ENCODE measurements at regions not wholly inside any gene's neighbourhood (a gene's known extent, or its start where the extent isn't known, plus 50 kb on each side); places are given as distances from the start of the nearest gene placed in this dataset.

DNA sequence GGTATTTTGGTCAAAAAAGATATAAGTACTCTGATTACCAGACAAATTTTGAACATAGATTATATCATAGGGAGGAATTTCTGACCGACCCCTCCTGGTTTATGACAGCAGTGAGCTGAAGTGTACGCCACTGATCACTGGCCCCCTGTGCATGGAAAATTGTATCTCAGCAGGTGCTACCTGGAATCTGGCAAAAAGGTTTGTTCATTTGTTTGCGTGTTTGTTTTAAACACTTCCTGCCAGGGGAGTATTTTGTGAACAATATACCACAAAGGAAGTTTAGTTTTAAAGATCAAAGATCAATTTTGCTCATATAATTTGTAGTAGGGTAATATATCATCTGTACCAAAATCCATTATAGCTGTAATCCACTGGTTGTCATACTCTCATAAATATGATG lies 219.7 kb upstream of the TENM3 start:
- no peak overlapping the region for H3K4me3 ChIP-seq (ENCODE audit: low read depth, low read length)
- TF ChIP-seq, protein P1, sequence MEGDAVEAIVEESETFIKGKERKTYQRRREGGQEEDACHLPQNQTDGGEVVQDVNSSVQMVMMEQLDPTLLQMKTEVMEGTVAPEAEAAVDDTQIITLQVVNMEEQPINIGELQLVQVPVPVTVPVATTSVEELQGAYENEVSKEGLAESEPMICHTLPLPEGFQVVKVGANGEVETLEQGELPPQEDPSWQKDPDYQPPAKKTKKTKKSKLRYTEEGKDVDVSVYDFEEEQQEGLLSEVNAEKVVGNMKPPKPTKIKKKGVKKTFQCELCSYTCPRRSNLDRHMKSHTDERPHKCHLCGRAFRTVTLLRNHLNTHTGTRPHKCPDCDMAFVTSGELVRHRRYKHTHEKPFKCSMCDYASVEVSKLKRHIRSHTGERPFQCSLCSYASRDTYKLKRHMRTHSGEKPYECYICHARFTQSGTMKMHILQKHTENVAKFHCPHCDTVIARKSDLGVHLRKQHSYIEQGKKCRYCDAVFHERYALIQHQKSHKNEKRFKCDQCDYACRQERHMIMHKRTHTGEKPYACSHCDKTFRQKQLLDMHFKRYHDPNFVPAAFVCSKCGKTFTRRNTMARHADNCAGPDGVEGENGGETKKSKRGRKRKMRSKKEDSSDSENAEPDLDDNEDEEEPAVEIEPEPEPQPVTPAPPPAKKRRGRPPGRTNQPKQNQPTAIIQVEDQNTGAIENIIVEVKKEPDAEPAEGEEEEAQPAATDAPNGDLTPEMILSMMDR (IDR thresholded peaks at IDR 0.05; ENCODE audit: low read depth, low read length): no peak
- in situ Hi-C loops (cut with HindIII; ENCODE audit: low sequenced_read_pairs): no loop called here
- DNase-seq (ENCODE audit: low read depth, low spot score): no peak

DNA sequence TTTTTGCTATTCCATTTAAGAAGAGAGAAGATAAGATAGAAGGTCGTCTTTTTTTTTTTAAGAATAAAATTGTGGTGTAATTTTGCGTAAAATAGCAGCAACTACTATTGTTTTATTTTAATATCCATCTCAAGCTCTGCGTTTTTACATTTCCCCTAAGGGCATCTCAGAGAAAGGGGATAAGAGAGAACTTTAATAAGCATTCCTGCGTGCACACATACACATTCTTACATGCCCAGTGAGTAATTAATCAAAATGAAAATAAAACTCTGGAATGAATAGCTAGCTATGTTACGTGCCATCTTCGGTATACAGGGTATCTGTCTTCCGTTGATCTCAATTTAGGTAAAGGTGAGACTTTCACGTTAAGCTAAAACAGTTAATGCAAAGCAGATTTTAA lies 200.3 kb upstream of the TENM3 start:
- no peak for DNase-seq (ENCODE audit: low read depth, low spot score)
- H3K4me3 ChIP-seq (ENCODE audit: low read depth, low read length): no peak overlapping the region
- TF ChIP-seq, protein P1 (IDR thresholded peaks at IDR 0.05; ENCODE audit: low read depth, low read length): no peak
- in situ Hi-C loops (cut with HindIII; ENCODE audit: low sequenced_read_pairs): no loop called here

GRCh38 chr4:182048871-182049270 lies 194.3 kb upstream of the TENM3 start:
- H3K4me3 ChIP-seq (ENCODE audit: low read depth, low read length): no peak overlapping the region
- in situ Hi-C loops (cut with HindIII; ENCODE audit: low sequenced_read_pairs): no loop called here
- DNase-seq (ENCODE audit: low read depth, low spot score): no peak
- TF ChIP-seq, protein P1 (IDR thresholded peaks at IDR 0.05; ENCODE audit: low read depth, low read length): no peak

DNA sequence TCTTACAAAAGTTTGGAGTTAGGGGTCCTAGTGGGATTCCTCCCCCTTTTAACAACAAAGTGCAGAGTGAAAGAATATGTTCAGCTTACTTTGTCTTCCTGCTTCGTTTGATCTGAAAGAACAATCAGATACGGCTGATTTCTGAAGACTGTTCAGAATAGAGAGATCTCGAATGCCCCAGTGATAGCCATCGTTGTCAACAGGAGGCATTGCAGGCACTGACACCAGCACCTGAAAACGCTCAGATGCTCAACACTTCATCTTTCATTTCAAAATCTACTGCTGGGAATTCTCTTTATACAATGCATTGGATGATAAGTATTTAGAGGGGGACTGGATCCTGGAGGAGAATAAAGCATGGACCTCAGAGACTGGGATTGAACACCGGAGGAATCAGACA lies 186.3 kb upstream of the TENM3 start:
- no peak overlapping the region for H3K4me3 ChIP-seq (ENCODE audit: low read depth, low read length)
- TF ChIP-seq, protein P1 (IDR thresholded peaks at IDR 0.05; ENCODE audit: low read depth, low read length): no peak
- in situ Hi-C loops (cut with HindIII; ENCODE audit: low sequenced_read_pairs): no loop called here
- DNase-seq (ENCODE audit: low read depth, low spot score): no peak

DNA sequence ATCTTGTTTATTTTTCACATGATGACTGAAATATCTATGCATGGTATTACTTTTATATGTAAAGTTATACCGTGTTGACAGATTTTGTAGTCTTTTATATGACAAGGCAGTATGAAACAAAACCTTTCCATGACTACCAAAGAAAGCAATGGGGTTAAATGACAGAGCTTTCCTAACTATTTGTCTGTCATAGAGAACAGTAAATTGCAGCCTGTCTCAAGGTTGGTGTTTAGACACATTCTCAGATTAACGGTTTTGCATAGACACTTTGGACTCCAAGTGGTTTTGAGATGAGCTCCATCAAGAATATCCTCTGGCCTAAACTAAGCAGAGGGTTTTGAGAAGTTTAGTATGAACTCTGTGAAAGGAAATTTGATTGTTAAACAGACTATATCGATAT lies 180.7 kb upstream of the TENM3 start:
- in situ Hi-C loops (cut with HindIII; ENCODE audit: low sequenced_read_pairs): no loop called here
- no peak for DNase-seq (ENCODE audit: low read depth, low spot score)
- TF ChIP-seq, protein P1 (IDR thresholded peaks at IDR 0.05; ENCODE audit: low read depth, low read length): no peak
- no peak overlapping the region for H3K4me3 ChIP-seq (ENCODE audit: low read depth, low read length)

- no peak overlapping the region for H3K4me3 ChIP-seq (ENCODE audit: low read depth, low read length)
- in situ Hi-C loops (cut with HindIII; ENCODE audit: low sequenced_read_pairs): no loop called here
- TF ChIP-seq, protein P1 (IDR thresholded peaks at IDR 0.05; ENCODE audit: low read depth, low read length): no peak
- DNase-seq (ENCODE audit: low read depth, low spot score): peak; percentile 89
These were observed 180.3 kb upstream of the TENM3 start for GRCh38 chr4:182062936-182063335.

- TF ChIP-seq, protein P1 (IDR thresholded peaks at IDR 0.05; ENCODE audit: low read depth, low read length): no peak
- no peak overlapping the region for H3K4me3 ChIP-seq (ENCODE audit: low read depth, low read length)
- no peak for DNase-seq (ENCODE audit: low read depth, low spot score)
- in situ Hi-C loops (cut with HindIII; ENCODE audit: low sequenced_read_pairs): no loop called here
These were observed 179.6 kb upstream of the TENM3 start for GRCh38 chr4:182063651-182064050.

Measured in astrocyte of the spinal cord (primary cell).